Fibroblast of mammary gland (primary cell): ENCODE measurements at regions not wholly inside any gene's neighbourhood (a gene's known extent, or its start where the extent isn't known, plus 50 kb on each side); places are given as distances from the start of the nearest gene placed in this dataset.

Source experiments
- DNase-seq: peaks from one replicate; pipeline ENCODE4 v3.0.0-alpha.2; 2010; ENCODE audit warnings: low read depth
- H3K4me3 ChIP-seq: 2 replicates; pipeline ENCODE4 v1.5.1; 2011; ENCODE audit warnings: low read depth, mild to moderate bottlenecking, low read length, moderate library complexity; ENCODE audit not compliant: control insufficient read depth
- CTCF ChIP-seq: conservative IDR thresholded peaks from 2 replicates; pipeline ENCODE4 v1.5.1; 2011; ENCODE audit warnings: low read depth, low read length, inconsistent platforms; ENCODE audit not compliant: control insufficient read depth, insufficient read depth

GRCh38 chr2:117755768-117756167 is 58.7 kb upstream of the DDX18 start:
- no peak for DNase-seq
- TF ChIP-seq CTCF = no peak
- no peak overlapping the region for H3K4me3 ChIP-seq

- no peak overlapping the region for H3K4me3 ChIP-seq
- no peak for TF ChIP-seq CTCF
- DNase-seq = no peak
Measured at GRCh38 chr2:117760916-117761315, 53.6 kb upstream of the DDX18 start.

- no peak for TF ChIP-seq CTCF
- H3K4me3 ChIP-seq = no peak overlapping the region
- DNase-seq = no peak
Measured at GRCh38 chr2:117762454-117762853, 52.0 kb upstream of the DDX18 start.

- no peak for DNase-seq
- no peak overlapping the region for H3K4me3 ChIP-seq
- TF ChIP-seq CTCF = no peak
Measured at GRCh38 chr2:117763804-117764203, 50.7 kb upstream of the DDX18 start.
